K562 (cell line): ENCODE measurements at regions not wholly inside any gene's neighbourhood (a gene's known extent, or its start where the extent isn't known, plus 50 kb on each side); places are given as distances from the start of the nearest gene placed in this dataset.

ENCODE experiments used
- ATAC-seq: fragments of 200-7000 bp; cut with Tn5 transposase; 3 replicates; pipeline ENCODE4 v1.9.1; 2020; ENCODE audit warnings: moderate library complexity
- BruUV-seq: library from RNA; stranded (reverse); fragments of 400-500 nt; replicated peaks from 2 replicates; lab custom pipeline; 2021; lab: Mats Ljungman, UMichigan
- CTCF ChIA-PET: fragments of 300-600 bp; formaldehyde crosslinking; extraction: SDS; loops from one replicate; lab custom pipeline; 2021; ENCODE audit warnings: low intra/inter-chr PET ratio; lab: Yijun Ruan, JAX
- POLR2A ChIA-PET: fragments of 300-600, 350-650 bp; sonication (Branson Sonifier 250); formaldehyde crosslinking; extraction: SDS; loops from one replicate; lab custom pipeline; 2021; ENCODE audit warnings: antibody characterized with exemption, inconsistent platforms; lab: Yijun Ruan, JAX
- DNase-seq, 4 experiments: peaks; one replicate each; pipeline versions ENCODE4 v3.0.0 to v3.0.0-alpha.2; 2011 to 2018; ENCODE audit warnings: low spot score in 3 of 4, mixed read lengths in 3 of 4; ENCODE audit errors: extremely low read depth in 1 of 4
- FAIRE-seq: peaks from 2 replicates; lab custom pipeline; 2011; peaks lifted over from hg19 to GRCh38; lab: Jason Lieb, UNC
- H2AFZ ChIP-seq: 2 replicates; pipeline ENCODE4 v1.6.0; 2011; ENCODE audit warnings: low read depth, low read length, control low read depth, inconsistent platforms
- H3K27ac ChIP-seq: fragments of 200-600 bp; 3 replicates; pipeline ENCODE4 v1.8.0; 2011; ENCODE audit warnings: low read depth, mild to moderate bottlenecking, control low read depth, inconsistent platforms, low read length, moderate library complexity, mixed read lengths; ENCODE audit errors: extremely low read depth
- H3K27me3 ChIP-seq, 2 experiments: fragments of 300-600 bp in 1 of 2; 2 replicates in 1 of 2; 3 replicates in 1 of 2; pipeline versions ENCODE4 v1.6.0 to v1.8.0; 2011; ENCODE audit warnings: inconsistent platforms in 2 of 2, low read length in 2 of 2, mild to moderate bottlenecking in 1 of 2, mixed read lengths in 1 of 2, moderate library complexity in 1 of 2; ENCODE audit not compliant: control insufficient read depth in 2 of 2, insufficient read depth in 2 of 2
- H3K36me3 ChIP-seq: fragments of 300-600 bp; 3 replicates; pipeline ENCODE4 v1.8.0; 2011; ENCODE audit warnings: mild to moderate bottlenecking, low read length, inconsistent platforms; ENCODE audit not compliant: control insufficient read depth, insufficient read depth
- H3K4me1 ChIP-seq, 2 experiments: fragments of 200-600 bp in 1 of 2; replicated peaks in 1 of 2; 2 replicates in 1 of 2; 3 replicates in 1 of 2; pipeline versions ENCODE4 v1.5.1 to v1.8.0; 2011; ENCODE audit warnings: inconsistent platforms in 2 of 2, low read length in 2 of 2, mild to moderate bottlenecking in 1 of 2, mixed read lengths in 1 of 2, moderate library complexity in 1 of 2; ENCODE audit not compliant: control insufficient read depth in 2 of 2, insufficient read depth in 2 of 2
- H3K4me2 ChIP-seq: 2 replicates; pipeline ENCODE4 v1.6.1; 2011; ENCODE audit warnings: low read length, control low read depth, inconsistent platforms, mixed read lengths; ENCODE audit not compliant: insufficient read depth
- H3K4me3 ChIP-seq: fragments of 200-600 bp; sonication (generic), shearing (Covaris generic); 2 replicates; pipeline ENCODE4 v1.5.1; 2016; ENCODE audit warnings: control low read depth, inconsistent platforms
- H3K79me2 ChIP-seq: fragments of 200-600 bp; 3 replicates; pipeline ENCODE4 v1.8.0; 2011; ENCODE audit warnings: low read length, inconsistent platforms; ENCODE audit not compliant: control insufficient read depth, insufficient read depth
- H3K9ac ChIP-seq, 2 experiments: 2 replicates each; pipeline versions ENCODE4 v1.6.0 to v1.6.1; 2011; ENCODE audit warnings: low read depth in 2 of 2, low read length in 2 of 2, control low read depth in 1 of 2, inconsistent platforms in 1 of 2, mild to moderate bottlenecking in 1 of 2, mixed read lengths in 1 of 2; ENCODE audit not compliant: insufficient read depth in 1 of 2
- H3K9me1 ChIP-seq: one replicate; pipeline ENCODE4 v1.6.0; 2011; ENCODE audit warnings: inconsistent platforms, mild to moderate bottlenecking, low read length, moderate library complexity; ENCODE audit not compliant: control insufficient read depth, insufficient read depth
- H3K9me3 ChIP-seq: replicated peaks from 2 replicates; pipeline ENCODE4 v1.5.1; 2011; ENCODE audit warnings: low read depth, low read length, inconsistent platforms; ENCODE audit not compliant: control insufficient read depth, insufficient read depth
- H4K20me1 ChIP-seq: replicated peaks from 2 replicates; pipeline ENCODE4 v1.6.1; 2011; ENCODE audit warnings: low read length, inconsistent platforms, mixed read lengths; ENCODE audit not compliant: control insufficient read depth, insufficient read depth
- ETV5 ChIP-seq: sonication (generic); formaldehyde crosslinking; IDR thresholded peaks from 2 replicates; pipeline ENCODE4 v1.4.0; 2020; ENCODE audit warnings: low read depth, mild to moderate bottlenecking, missing genetic modification reagents
- GTF2F1 ChIP-seq: IDR thresholded peaks from 2 replicates; pipeline ENCODE4 v1.6.1; 2011; ENCODE audit warnings: low read depth, low read length, improper control_type of control experiment
- MBD2 ChIP-seq: sonication (generic); IDR thresholded peaks from 2 replicates; pipeline ENCODE4 v1.6.1; 2016; ENCODE audit warnings: low read depth, borderline replicate concordance
- MED1 ChIP-seq: sonication (generic); formaldehyde crosslinking; IDR thresholded peaks from 2 replicates; pipeline ENCODE4 v1.8.1; 2023; ENCODE audit warnings: missing genetic modification reagents, borderline replicate concordance
- YY1 ChIP-seq, 3 experiments: IDR thresholded peaks; 2 replicates each; pipeline ENCODE4 v1.6.1; 2011; ENCODE audit warnings: low read length in 2 of 3, mild to moderate bottlenecking in 2 of 3, moderate library complexity in 2 of 3, borderline replicate concordance in 1 of 3, control low read depth in 1 of 3, low read depth in 1 of 3; ENCODE audit not compliant: insufficient read depth in 3 of 3, insufficient replicate concordance in 2 of 3, control insufficient read depth in 1 of 3, insufficient read length in 1 of 3; ENCODE audit errors: extremely low read depth in 1 of 3
- ZMIZ1 ChIP-seq, 2 experiments: fragments of 150-350 bp in 1 of 2; IDR thresholded peaks; 2 replicates each; pipeline ENCODE4 v1.6.1; 2012 to 2016; ENCODE audit warnings: low read depth in 2 of 2, low read length in 2 of 2, mild to moderate bottlenecking in 1 of 2, moderate library complexity in 1 of 2
- WGBS: fragments of 100-300 bp; shearing (Covaris generic); methylation state at CpG from one replicate; pipeline ENCODE4 v1.1.6; 2016; ENCODE audit warnings: low coverage, mixed read lengths; ENCODE audit not compliant: insufficient coverage; ENCODE audit errors: missing lambda C conversion rate; 5-methylcytosine and 5-hydroxymethylcytosine counted together
- in situ Hi-C: fragments of 300-500 bp; cut with MboI; formaldehyde crosslinking; loops from 4 replicates; pipeline ENCODE4 v1.15.0; 2018; ENCODE audit warnings: inconsistent platforms, mixed read lengths
- intact Hi-C: fragments of 100-400 bp; cut with micrococcal nuclease; formaldehyde crosslinking; loops from 2 replicates; pipeline ENCODE4 v1.14.2; 2022
- TF ChIP-seq, protein P1 (sequence below): fragments of 450-650 bp; IDR thresholded peaks from 2 replicates; pipeline ENCODE4 v1.6.1; 2017; ENCODE audit warnings: antibody characterized with exemption
- TF ChIP-seq, protein P2 (sequence below): fragments of 450-650 bp; IDR thresholded peaks from 2 replicates; pipeline ENCODE4 v1.6.1; 2018; ENCODE audit not compliant: partially characterized antibody

- H3K27ac ChIP-seq = no peak overlapping the region
- ATAC-seq (no peak), DNase-seq (no peak), FAIRE-seq (no peak)
- H3K4me1 ChIP-seq = no peaks in the 10 kb centered on the region
- intact Hi-C loops = no loop called here
- WGBS = 0% methylated on average over 5 of the region's 5 CpGs
- no peak overlapping the region for H2AFZ ChIP-seq
- no peaks in the 10 kb centered on the region for H3K9me1 ChIP-seq
- peaks cover 0 to 38% of the 10 kb centered on the region in 2 experiments; a peak in 2 of 5 replicates for H3K27me3 ChIP-seq
- no TSS peak for BruUV-seq
- no peaks in the 10 kb centered on the region for H3K9me3 ChIP-seq
- H4K20me1 ChIP-seq = no peaks in the 10 kb centered on the region
- ChIA-PET POLR2A (interaction anchor here (0.6 kb wide), 1 partner anchor 1552 kb away, joined by 3 read pairs; no protein-coding TSS in a partner anchor), CTCF (no interaction called here)
- H3K9ac ChIP-seq = no peak overlapping the region
- in situ Hi-C loops = no loop called here
- no peaks in the 10 kb centered on the region for H3K79me2 ChIP-seq
- H3K4me2 ChIP-seq = no peak overlapping the region
- H3K4me3 ChIP-seq = no peak overlapping the region
- H3K36me3 ChIP-seq = no peaks in the 10 kb centered on the region
- TF ChIP-seq MED1 (CRISPR knock-in tag) (no peak), ZMIZ1 (IDR thresholded peaks at IDR 0.05; ENCODE audit: low read depth in 2 of 2, low read length in 2 of 2) (no peak), ETV5 (CRISPR knock-in tag) (no peak), YY1 (IDR thresholded peaks at IDR 0.05; ENCODE audit: borderline replicate concordance in 1 of 3, control insufficient read depth in 1 of 3, extremely low read depth in 1 of 3, insufficient read depth in 3 of 3, insufficient read length in 1 of 3, insufficient replicate concordance in 2 of 3, low read depth in 1 of 3, low read length in 2 of 3) (no peak), GTF2F1 (no peak), MBD2 (no peak)
- TF ChIP-seq, protein P1, sequence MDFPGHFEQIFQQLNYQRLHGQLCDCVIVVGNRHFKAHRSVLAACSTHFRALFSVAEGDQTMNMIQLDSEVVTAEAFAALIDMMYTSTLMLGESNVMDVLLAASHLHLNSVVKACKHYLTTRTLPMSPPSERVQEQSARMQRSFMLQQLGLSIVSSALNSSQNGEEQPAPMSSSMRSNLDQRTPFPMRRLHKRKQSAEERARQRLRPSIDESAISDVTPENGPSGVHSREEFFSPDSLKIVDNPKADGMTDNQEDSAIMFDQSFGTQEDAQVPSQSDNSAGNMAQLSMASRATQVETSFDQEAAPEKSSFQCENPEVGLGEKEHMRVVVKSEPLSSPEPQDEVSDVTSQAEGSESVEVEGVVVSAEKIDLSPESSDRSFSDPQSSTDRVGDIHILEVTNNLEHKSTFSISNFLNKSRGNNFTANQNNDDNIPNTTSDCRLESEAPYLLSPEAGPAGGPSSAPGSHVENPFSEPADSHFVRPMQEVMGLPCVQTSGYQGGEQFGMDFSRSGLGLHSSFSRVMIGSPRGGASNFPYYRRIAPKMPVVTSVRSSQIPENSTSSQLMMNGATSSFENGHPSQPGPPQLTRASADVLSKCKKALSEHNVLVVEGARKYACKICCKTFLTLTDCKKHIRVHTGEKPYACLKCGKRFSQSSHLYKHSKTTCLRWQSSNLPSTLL = no peak
- TF ChIP-seq, protein P2, sequence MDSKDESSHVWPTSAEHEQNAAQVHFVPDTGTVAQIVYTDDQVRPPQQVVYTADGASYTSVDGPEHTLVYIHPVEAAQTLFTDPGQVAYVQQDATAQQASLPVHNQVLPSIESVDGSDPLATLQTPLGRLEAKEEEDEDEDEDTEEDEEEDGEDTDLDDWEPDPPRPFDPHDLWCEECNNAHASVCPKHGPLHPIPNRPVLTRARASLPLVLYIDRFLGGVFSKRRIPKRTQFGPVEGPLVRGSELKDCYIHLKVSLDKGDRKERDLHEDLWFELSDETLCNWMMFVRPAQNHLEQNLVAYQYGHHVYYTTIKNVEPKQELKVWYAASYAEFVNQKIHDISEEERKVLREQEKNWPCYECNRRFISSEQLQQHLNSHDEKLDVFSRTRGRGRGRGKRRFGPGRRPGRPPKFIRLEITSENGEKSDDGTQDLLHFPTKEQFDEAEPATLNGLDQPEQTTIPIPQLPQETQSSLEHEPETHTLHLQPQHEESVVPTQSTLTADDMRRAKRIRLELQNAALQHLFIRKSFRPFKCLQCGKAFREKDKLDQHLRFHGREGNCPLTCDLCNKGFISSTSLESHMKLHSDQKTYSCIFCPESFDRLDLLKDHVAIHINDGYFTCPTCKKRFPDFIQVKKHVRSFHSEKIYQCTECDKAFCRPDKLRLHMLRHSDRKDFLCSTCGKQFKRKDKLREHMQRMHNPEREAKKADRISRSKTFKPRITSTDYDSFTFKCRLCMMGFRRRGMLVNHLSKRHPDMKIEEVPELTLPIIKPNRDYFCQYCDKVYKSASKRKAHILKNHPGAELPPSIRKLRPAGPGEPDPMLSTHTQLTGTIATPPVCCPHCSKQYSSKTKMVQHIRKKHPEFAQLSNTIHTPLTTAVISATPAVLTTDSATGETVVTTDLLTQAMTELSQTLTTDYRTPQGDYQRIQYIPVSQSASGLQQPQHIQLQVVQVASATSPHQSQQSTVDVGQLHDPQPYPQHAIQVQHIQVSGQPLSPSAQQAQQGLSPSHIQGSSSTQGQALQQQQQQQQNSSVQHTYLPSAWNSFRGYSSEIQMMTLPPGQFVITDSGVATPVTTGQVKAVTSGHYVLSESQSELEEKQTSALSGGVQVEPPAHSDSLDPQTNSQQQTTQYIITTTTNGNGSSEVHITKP = no peak
Observed at GRCh38 chr2:234331566-234331965, 165.3 kb downstream of the ARL4C start.
